HepG2 (cell line): ENCODE measurements at regions not wholly inside any gene's neighbourhood (a gene's known extent, or its start where the extent isn't known, plus 50 kb on each side); places are given as distances from the start of the nearest gene placed in this dataset.

ENCODE experiments used
- ATAC-seq: fragments of 200-7000 bp; cut with Tn5 transposase; 3 replicates; pipeline ENCODE4 v1.9.1; 2020; ENCODE audit warnings: mild to moderate bottlenecking, moderate library complexity
- BruUV-seq: library from RNA; stranded (reverse); fragments of 400-500 nt; replicated peaks from 2 replicates; lab custom pipeline; 2021; lab: Mats Ljungman, UMichigan
- CTCF ChIA-PET: fragments of 300-600 bp; formaldehyde crosslinking; extraction: SDS; loops from one replicate; lab custom pipeline; 2021; ENCODE audit warnings: low total read pairs, inconsistent platforms, low intra/inter-chr PET ratio; lab: Yijun Ruan, JAX
- POLR2A ChIA-PET: fragments of 350-600 bp; sonication (Branson Sonifier 250); formaldehyde crosslinking; loops from one replicate; lab custom pipeline; 2020; ENCODE audit warnings: antibody characterized with exemption, inconsistent platforms; lab: Yijun Ruan, JAX
- DNase-seq: peaks from one replicate; pipeline ENCODE4 v3.0.0-alpha.2; 2015; ENCODE audit warnings: low spot score
- FAIRE-seq: peaks from 3 replicates; lab custom pipeline; 2011; peaks lifted over from hg19 to GRCh38; lab: Jason Lieb, UNC
- H2AFZ ChIP-seq: one replicate; pipeline ENCODE4 v1.6.1; 2011; ENCODE audit warnings: low read length, inconsistent platforms
- H3K27ac ChIP-seq: fragments of 300-600 bp; 3 replicates; pipeline ENCODE4 v1.8.0; 2011; ENCODE audit warnings: mixed run types, mild to moderate bottlenecking, mixed read lengths, low read length, inconsistent platforms; ENCODE audit not compliant: insufficient read depth; ENCODE audit errors: extremely low read length
- H3K27me3 ChIP-seq, 2 experiments: fragments of 200-600 bp in 1 of 2; 2 replicates in 1 of 2; 3 replicates in 1 of 2; pipeline versions ENCODE4 v1.6.0 to v1.8.0; 2011; ENCODE audit warnings: low read length in 2 of 2, mild to moderate bottlenecking in 2 of 2, moderate library complexity in 2 of 2, inconsistent platforms in 1 of 2; ENCODE audit not compliant: insufficient read depth in 2 of 2, control insufficient read depth in 1 of 2
- H3K36me3 ChIP-seq, 2 experiments: fragments of 200-600 bp in 1 of 2; replicated peaks in 1 of 2; 2 replicates in 1 of 2; 3 replicates in 1 of 2; pipeline versions ENCODE4 v1.5.1 to v1.8.0; 2011; ENCODE audit warnings: low read length in 2 of 2, inconsistent platforms in 1 of 2; ENCODE audit not compliant: insufficient read depth in 2 of 2, control insufficient read depth in 1 of 2
- H3K4me1 ChIP-seq: 2 replicates; pipeline ENCODE4 v1.5.1; 2012; ENCODE audit warnings: low read length, inconsistent platforms; ENCODE audit not compliant: insufficient read depth
- H3K4me2 ChIP-seq: 2 replicates; pipeline ENCODE4 v1.6.0; 2011; ENCODE audit warnings: low read depth, low read length, inconsistent platforms
- H3K4me3 ChIP-seq, 3 experiments: fragments of 200-600 bp in 1 of 3; sonication (generic), shearing (Covaris generic) in 1 of 3; replicated peaks in 1 of 3; 2 replicates each; pipeline ENCODE4 v1.5.1; 2011 to 2016; ENCODE audit warnings: low read length in 3 of 3, inconsistent platforms in 2 of 3, low read depth in 2 of 3, mild to moderate bottlenecking in 2 of 3, control low read depth in 1 of 3, mixed read lengths in 1 of 3; ENCODE audit not compliant: insufficient read depth in 1 of 3
- H3K79me2 ChIP-seq: one replicate; pipeline ENCODE4 v1.6.1; 2011; ENCODE audit warnings: low read length, inconsistent platforms; ENCODE audit not compliant: insufficient read depth
- H3K9ac ChIP-seq: 2 replicates; pipeline ENCODE4 v1.6.0; 2011; ENCODE audit warnings: mild to moderate bottlenecking, low read depth, low read length, inconsistent platforms; ENCODE audit not compliant: insufficient read depth
- H3K9me3 ChIP-seq: 2 replicates; pipeline ENCODE4 v1.5.1; 2012; ENCODE audit warnings: mild to moderate bottlenecking, low read length
- H4K20me1 ChIP-seq: 2 replicates; pipeline ENCODE4 v1.6.0; 2011; ENCODE audit warnings: inconsistent platforms, mild to moderate bottlenecking, low read length, moderate library complexity; ENCODE audit not compliant: insufficient read depth
- ATAD3A ChIP-seq: sonication (generic); formaldehyde crosslinking; IDR thresholded peaks from 2 replicates; pipeline ENCODE4 v1.4.0; 2020; ENCODE audit warnings: missing genetic modification reagents
- ELF3 ChIP-seq: IDR thresholded peaks from 2 replicates; pipeline ENCODE4 v1.6.1; 2016; ENCODE audit warnings: missing genetic modification reagents, missing compliant biosample characterization
- ERF ChIP-seq: IDR thresholded peaks from 2 replicates; pipeline ENCODE4 v1.6.1; 2018; ENCODE audit warnings: missing biosample characterization, missing genetic modification reagents
- KLF6 ChIP-seq: IDR thresholded peaks from 2 replicates; pipeline ENCODE4 v1.8.0; 2016; ENCODE audit warnings: missing biosample characterization, missing genetic modification reagents
- REXO4 ChIP-seq: sonication (generic); formaldehyde crosslinking; IDR thresholded peaks from 2 replicates; pipeline ENCODE4 v1.8.0; 2022; ENCODE audit warnings: missing genetic modification reagents, mild to moderate bottlenecking, borderline replicate concordance
- SIX1 ChIP-seq: sonication (generic); formaldehyde crosslinking; IDR thresholded peaks from 2 replicates; pipeline ENCODE4 v1.4.0; 2020; ENCODE audit warnings: missing genetic modification reagents, borderline replicate concordance
- SMARCE1 ChIP-seq: fragments of 450-650 bp; IDR thresholded peaks from 2 replicates; pipeline ENCODE4 v1.6.1; 2017; ENCODE audit warnings: borderline replicate concordance
- TAF1 ChIP-seq: sonication (generic); formaldehyde crosslinking; IDR thresholded peaks from 2 replicates; pipeline ENCODE4 v1.4.0; 2020; ENCODE audit warnings: missing genetic modification reagents
- TEAD3 ChIP-seq: optimal IDR thresholded peaks from 2 replicates; pipeline ENCODE3; 2016; ENCODE audit warnings: borderline replicate concordance
- ZFP1 ChIP-seq: IDR thresholded peaks from 2 replicates; pipeline ENCODE4 v1.6.1; 2016
- ZNF20 ChIP-seq: sonication (generic); formaldehyde crosslinking; IDR thresholded peaks from 2 replicates; pipeline ENCODE4 v1.4.0; 2020; ENCODE audit warnings: mild to moderate bottlenecking, moderate library complexity, missing genetic modification reagents
- ZNF468 ChIP-seq: sonication (generic); formaldehyde crosslinking; IDR thresholded peaks from 2 replicates; pipeline ENCODE4 v1.8.0; 2022; ENCODE audit warnings: mild to moderate bottlenecking, moderate library complexity, missing genetic modification reagents
- WGBS: methylation state at CpG from one replicate; pipeline ENCODE4 v1.1.6; 2017; ENCODE audit warnings: low lambda C conversion rate; 5-methylcytosine and 5-hydroxymethylcytosine counted together
- in situ Hi-C: cut with HindIII; loops from 2 replicates; pipeline ENCODE4 v1.10.0; 2017; ENCODE audit warnings: low pct_unique_long_range_greater_than_20kb; ENCODE audit not compliant: extremely low pct_ligation_motif_present
- intact Hi-C: fragments of 100-400 bp; cut with micrococcal nuclease; formaldehyde crosslinking; loops from one replicate; pipeline ENCODE4 v1.10.0; 2022; ENCODE audit not compliant: unreplicated experiment
- TF ChIP-seq, protein P1 (sequence below): IDR thresholded peaks from 2 replicates; pipeline ENCODE4 v1.6.1; 2016; ENCODE audit warnings: missing compliant biosample characterization, missing genetic modification reagents, borderline replicate concordance

GRCh38 chr6:85169189-85169588, 280.7 kb upstream of the NT5E start:
- H3K36me3 ChIP-seq: no peaks in the 10 kb centered on the region
- no peaks in the 10 kb centered on the region for H3K4me1 ChIP-seq
- intact Hi-C loops (no loop called here), in situ Hi-C loops (no loop called here)
- H4K20me1 ChIP-seq: no peaks in the 10 kb centered on the region
- FAIRE-seq (no peak), DNase-seq (no peak), ATAC-seq (no peak)
- no peak overlapping the region for H3K4me3 ChIP-seq
- ChIA-PET POLR2A (no interaction called here), CTCF (no interaction called here)
- no peak overlapping the region for H3K4me2 ChIP-seq
- 0% methylated on average over 2 of the region's 2 CpGs for whole genome bisulfite sequencing
- H3K27ac ChIP-seq: no peak overlapping the region
- BruUV-seq: no TSS peak
- no peak overlapping the region for H3K9ac ChIP-seq
- no peaks in the 10 kb centered on the region for H3K9me3 ChIP-seq
- no peaks in the 10 kb centered on the region for H3K79me2 ChIP-seq
- H3K27me3 ChIP-seq: no peaks in the 10 kb centered on the region
- TF ChIP-seq ZNF20: no peak
- no peak for TF ChIP-seq SIX1 (CRISPR knock-in tag)
- no peak for TF ChIP-seq ATAD3A
- TF ChIP-seq ZNF468 (CRISPR knock-in tag): no peak
- TF ChIP-seq SMARCE1: no peak
- TF ChIP-seq TAF1: no peak
- TF ChIP-seq KLF6 (CRISPR knock-in tag): no peak
- no peak for TF ChIP-seq ELF3 (CRISPR knock-in tag)
- TF ChIP-seq ERF (CRISPR knock-in tag): no peak
- TF ChIP-seq REXO4 (CRISPR knock-in tag): no peak
- TF ChIP-seq, protein P1, sequence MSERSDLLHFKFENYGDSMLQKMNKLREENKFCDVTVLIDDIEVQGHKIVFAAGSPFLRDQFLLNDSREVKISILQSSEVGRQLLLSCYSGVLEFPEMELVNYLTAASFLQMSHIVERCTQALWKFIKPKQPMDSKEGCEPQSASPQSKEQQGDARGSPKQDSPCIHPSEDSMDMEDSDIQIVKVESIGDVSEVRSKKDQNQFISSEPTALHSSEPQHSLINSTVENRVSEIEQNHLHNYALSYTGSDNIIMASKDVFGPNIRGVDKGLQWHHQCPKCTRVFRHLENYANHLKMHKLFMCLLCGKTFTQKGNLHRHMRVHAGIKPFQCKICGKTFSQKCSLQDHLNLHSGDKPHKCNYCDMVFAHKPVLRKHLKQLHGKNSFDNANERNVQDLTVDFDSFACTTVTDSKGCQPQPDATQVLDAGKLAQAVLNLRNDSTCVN (CRISPR knock-in tag): no peak
- no peak for TF ChIP-seq ZFP1 (CRISPR knock-in tag)
- no peak for TF ChIP-seq TEAD3 (CRISPR knock-in tag)
- no peak overlapping the region for H2AFZ ChIP-seq
